GM23248 (cell line): ENCODE measurements at regions not wholly inside any gene's neighbourhood (a gene's known extent, or its start where the extent isn't known, plus 50 kb on each side); places are given as distances from the start of the nearest gene placed in this dataset.

Source experiments
- EZH2 ChIP-seq: fragments of 200-600 bp; sonication (generic); IDR thresholded peaks from 2 replicates; pipeline ENCODE4 v1.6.1; 2018; ENCODE audit warnings: antibody characterized with exemption, mild to moderate bottlenecking; ENCODE audit not compliant: insufficient read depth, poor library complexity, severe bottlenecking
- EZH2phosphoT487 ChIP-seq: fragments of 200-600 bp; sonication (generic); IDR thresholded peaks from 2 replicates; pipeline ENCODE4 v1.6.1; 2018; ENCODE audit warnings: antibody characterized with exemption, moderate library complexity, mild to moderate bottlenecking, low read depth; ENCODE audit not compliant: insufficient read depth

GRCh38 chr20:22386306-22386623 lies 198.1 kb downstream of the FOXA2 start:
- no peak for TF ChIP-seq EZH2
- no peak for TF ChIP-seq EZH2phosphoT487
